GM10266 (cell line): ENCODE measurements at regions not wholly inside any gene's neighbourhood (a gene's known extent, or its start where the extent isn't known, plus 50 kb on each side); places are given as distances from the start of the nearest gene placed in this dataset.
"Not testable (repeated sequence)": the region's sequence is repeated elsewhere in the genome, so short reads cannot be mapped to it uniquely, and the experiment has no call there.

Source experiments
- DNase-seq: peaks from one replicate; pipeline ENCODE4 v3.0.0; 2012; ENCODE audit errors: extremely low spot score
- TF ChIP-seq, protein P1 (sequence below): IDR thresholded peaks from 2 replicates; pipeline ENCODE4 v1.5.1; 2012; ENCODE audit warnings: mild to moderate bottlenecking, low read depth; ENCODE audit not compliant: control insufficient read depth, insufficient read depth; ENCODE audit errors: missing control alignments

GRCh38 chr16:13621639-13622038 lies 298.3 kb upstream of the ERCC4 start:
- TF ChIP-seq, protein P1, sequence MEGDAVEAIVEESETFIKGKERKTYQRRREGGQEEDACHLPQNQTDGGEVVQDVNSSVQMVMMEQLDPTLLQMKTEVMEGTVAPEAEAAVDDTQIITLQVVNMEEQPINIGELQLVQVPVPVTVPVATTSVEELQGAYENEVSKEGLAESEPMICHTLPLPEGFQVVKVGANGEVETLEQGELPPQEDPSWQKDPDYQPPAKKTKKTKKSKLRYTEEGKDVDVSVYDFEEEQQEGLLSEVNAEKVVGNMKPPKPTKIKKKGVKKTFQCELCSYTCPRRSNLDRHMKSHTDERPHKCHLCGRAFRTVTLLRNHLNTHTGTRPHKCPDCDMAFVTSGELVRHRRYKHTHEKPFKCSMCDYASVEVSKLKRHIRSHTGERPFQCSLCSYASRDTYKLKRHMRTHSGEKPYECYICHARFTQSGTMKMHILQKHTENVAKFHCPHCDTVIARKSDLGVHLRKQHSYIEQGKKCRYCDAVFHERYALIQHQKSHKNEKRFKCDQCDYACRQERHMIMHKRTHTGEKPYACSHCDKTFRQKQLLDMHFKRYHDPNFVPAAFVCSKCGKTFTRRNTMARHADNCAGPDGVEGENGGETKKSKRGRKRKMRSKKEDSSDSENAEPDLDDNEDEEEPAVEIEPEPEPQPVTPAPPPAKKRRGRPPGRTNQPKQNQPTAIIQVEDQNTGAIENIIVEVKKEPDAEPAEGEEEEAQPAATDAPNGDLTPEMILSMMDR, result no peak
- no peak for DNase-seq

DNA sequence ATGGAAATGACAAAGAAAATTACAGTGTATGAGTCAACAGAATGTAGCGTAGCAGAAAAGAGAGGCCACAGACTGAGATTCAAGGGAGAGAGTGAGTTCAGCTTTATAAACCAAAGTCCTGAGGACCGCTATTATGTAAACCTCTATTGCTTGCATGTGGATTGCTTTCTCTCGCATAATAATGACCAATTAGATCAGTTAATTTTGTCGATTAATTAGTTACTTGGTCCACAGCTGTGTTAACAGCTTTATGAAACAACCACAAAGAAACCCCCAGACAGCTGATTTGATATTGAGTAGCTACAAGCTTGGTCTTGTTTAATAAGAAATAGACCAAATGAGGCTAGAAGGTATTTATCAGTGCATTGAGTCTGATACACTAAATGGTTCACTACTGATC lies 291.8 kb upstream of the ERCC4 start:
- TF ChIP-seq, protein P1, result no peak
- DNase-seq, result no peak

- TF ChIP-seq, protein P1, result no peak
- no peak for DNase-seq
Observed at GRCh38 chr16:13629704-13630103, 290.2 kb upstream of the ERCC4 start.

- TF ChIP-seq, protein P1, result no peak
- DNase-seq, result no peak
Observed at GRCh38 chr16:13630374-13630773, 289.6 kb upstream of the ERCC4 start.

DNA sequence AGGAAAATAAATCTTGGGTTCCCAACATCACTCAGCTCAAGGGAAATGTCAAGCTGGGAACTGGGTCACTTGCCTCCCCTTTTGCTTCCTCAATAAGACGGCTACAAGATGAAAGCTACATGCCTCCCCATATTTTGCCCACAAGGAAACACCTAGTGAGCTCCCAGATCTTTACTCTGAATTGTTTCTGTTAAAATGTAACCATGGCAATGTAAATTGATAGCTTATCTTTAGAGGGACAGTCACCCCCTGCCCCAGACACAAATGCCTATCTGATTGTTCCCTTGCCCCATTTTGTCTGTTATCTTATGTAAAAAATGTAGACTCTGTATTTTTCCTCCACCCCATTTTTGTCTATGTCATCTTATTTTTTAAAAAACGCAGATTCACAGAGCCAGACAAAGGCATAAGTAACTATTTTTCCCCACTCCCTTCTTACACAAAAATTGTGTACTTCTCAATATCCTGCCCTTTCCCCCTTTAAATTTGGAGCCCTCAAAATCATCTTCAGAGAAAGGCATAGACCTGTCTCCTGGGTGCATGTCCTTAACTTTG lies 288.7 kb upstream of the ERCC4 start:
- TF ChIP-seq, protein P1, result no peak
- no peak for DNase-seq

DNA sequence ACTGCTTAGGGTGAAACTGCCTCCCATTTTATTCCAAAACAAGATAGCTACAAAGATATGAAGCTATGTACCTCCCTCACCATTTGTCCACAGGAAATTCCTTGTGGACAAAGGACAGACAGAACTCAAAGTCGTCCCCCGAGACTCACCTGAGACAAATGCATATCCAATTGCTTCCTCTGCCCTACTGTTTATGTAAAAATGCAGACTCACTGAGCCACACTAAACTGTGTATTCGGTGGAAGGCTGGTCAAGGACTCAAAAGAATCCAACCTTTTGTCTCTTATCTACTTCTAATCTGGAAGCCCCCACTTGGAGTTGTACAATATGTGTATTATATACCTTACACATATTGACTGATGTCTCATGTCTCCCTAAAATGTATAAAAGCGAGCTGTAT lies 288.0 kb upstream of the ERCC4 start:
- TF ChIP-seq, protein P1, result no peak
- no peak for DNase-seq

GRCh38 chr16:13632504-13632903 lies 287.4 kb upstream of the ERCC4 start:
- DNase-seq, result not testable (repeated sequence)

DNA sequence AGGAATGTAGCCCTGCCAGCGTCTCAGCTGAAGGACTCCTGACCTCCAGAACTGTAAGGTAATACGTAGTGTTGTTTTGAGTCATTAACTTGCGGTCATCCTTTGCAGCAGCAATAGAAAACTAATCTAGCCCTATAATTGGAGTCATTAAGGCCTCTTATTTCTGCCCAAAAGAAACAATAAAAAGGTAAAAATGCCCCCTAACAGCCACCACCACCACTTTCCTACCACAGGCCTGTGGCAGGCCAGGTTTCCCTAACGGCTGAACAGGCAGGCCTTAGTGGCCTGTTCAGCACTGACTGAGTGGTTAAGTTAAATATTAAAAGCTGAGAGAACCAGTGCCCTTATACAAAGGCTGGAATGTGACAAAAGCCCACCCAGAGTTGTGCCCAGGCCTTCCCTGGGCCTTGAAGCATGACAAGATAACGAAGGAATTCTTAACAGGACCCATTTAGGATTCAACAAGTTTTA lies 286.5 kb upstream of the ERCC4 start:
- DNase-seq, result no peak
- TF ChIP-seq, protein P1, result no peak
